Esophagus squamous epithelium (tissue), 4 donors: ENCODE measurements at regions not wholly inside any gene's neighbourhood (a gene's known extent, or its start where the extent isn't known, plus 50 kb on each side); places are given as distances from the start of the nearest gene placed in this dataset.

Source experiments
- CTCF ChIP-seq, 6 experiments: fragments of 450-650 bp in 4 of 6; fragments of 200-600 bp in 2 of 6; sonication (generic) in 2 of 6; IDR thresholded peaks; one replicate each; pipeline ENCODE4 v1.5.1; 2016 to 2019; ENCODE audit warnings: antibody characterized with exemption in 6 of 6, mild to moderate bottlenecking in 4 of 6, moderate library complexity in 4 of 6
- POLR2A ChIP-seq, 4 donors: fragments of 450-650 bp; IDR thresholded peaks; one replicate each; pipeline ENCODE4 v1.6.1; 2017; ENCODE audit warnings: antibody characterized with exemption in 4 of 4, mild to moderate bottlenecking in 4 of 4, moderate library complexity in 3 of 4

DNA sequence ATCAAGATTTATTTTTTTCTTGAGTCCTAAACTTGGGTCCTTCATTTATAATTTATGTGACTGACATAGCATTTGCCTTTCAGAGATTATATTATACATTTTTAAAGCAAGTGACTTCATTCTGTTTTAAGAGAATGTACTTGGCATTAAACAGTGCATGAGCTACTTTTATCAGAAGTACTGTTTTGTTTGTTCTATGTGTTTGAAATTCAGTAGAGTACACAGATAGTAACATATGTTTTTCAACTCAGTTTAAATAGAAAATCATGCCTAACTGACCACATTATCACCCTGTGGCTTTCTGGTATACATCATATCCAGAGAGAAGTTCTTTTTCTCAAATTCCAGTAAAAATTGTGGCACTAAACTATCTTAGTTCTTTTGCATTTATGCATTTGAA is 335.3 kb upstream of the CDH18 start:
- TF ChIP-seq CTCF (IDR thresholded peaks at IDR 0.05) (no peak), POLR2A (IDR thresholded peaks at IDR 0.05) (no peak)
